Thyroid gland (tissue), 4 donors: ENCODE measurements at regions not wholly inside any gene's neighbourhood (a gene's known extent, or its start where the extent isn't known, plus 50 kb on each side); places are given as distances from the start of the nearest gene placed in this dataset.

Experiments
- DNase-seq, 2 donors: peaks; one replicate each; pipeline ENCODE4 v3.0.0-alpha.2; 2019
- H3K27ac ChIP-seq, 3 donors: fragments of 200-600 bp; sonication (generic); 1 replicate in 2 of 3; 2 replicates in 1 of 3; pipeline ENCODE4 v1.5.1; 2016 to 2019; ENCODE audit warnings: mild to moderate bottlenecking in 1 of 3, moderate library complexity in 1 of 3
- H3K27me3 ChIP-seq: fragments of 200-600 bp; sonication (generic); one replicate; pipeline ENCODE4 v1.5.1; 2019
- H3K36me3 ChIP-seq, 2 donors: fragments of 200-600 bp; sonication (generic); one replicate each; pipeline ENCODE4 v1.5.1; 2016 to 2019
- H3K4me1 ChIP-seq, 2 donors: fragments of 200-600 bp; sonication (generic); one replicate each; pipeline ENCODE4 v1.5.1; 2017 to 2019
- H3K4me3 ChIP-seq, 3 donors: fragments of 200-600 bp; sonication (generic); replicated peaks in 1 of 3; 1 replicate in 2 of 3; 2 replicates in 1 of 3; pipeline ENCODE4 v1.5.1; 2016; ENCODE audit warnings: mild to moderate bottlenecking in 1 of 3
- H3K9me3 ChIP-seq: fragments of 200-600 bp; sonication (generic); one replicate; pipeline ENCODE4 v1.5.1; 2017
- POLR2A ChIP-seq, 2 donors: fragments of 450-650 bp; IDR thresholded peaks; one replicate each; pipeline ENCODE4 v1.6.1; 2017; ENCODE audit warnings: antibody characterized with exemption in 2 of 2, mild to moderate bottlenecking in 2 of 2, moderate library complexity in 1 of 2
- WGBS, 2 donors: methylation state at CpG; one replicate each; pipeline ENCODE4 v1.1.5; 2017; 5-methylcytosine and 5-hydroxymethylcytosine counted together
- intact Hi-C: fragments of 100-400 bp; cut with DNase I; formaldehyde crosslinking; loops from one replicate; pipeline ENCODE4 v1.15.1; 2023
- TF ChIP-seq, protein P1 (sequence below), 6 experiments: fragments of 200-600 bp in 3 of 6; fragments of 450-650 bp in 3 of 6; sonication (generic) in 3 of 6; IDR thresholded peaks; one replicate each; pipeline ENCODE4 v1.5.1; 2016 to 2019; ENCODE audit warnings: antibody characterized with exemption in 6 of 6, mild to moderate bottlenecking in 2 of 6, inconsistent platforms in 1 of 6, moderate library complexity in 1 of 6

DNA sequence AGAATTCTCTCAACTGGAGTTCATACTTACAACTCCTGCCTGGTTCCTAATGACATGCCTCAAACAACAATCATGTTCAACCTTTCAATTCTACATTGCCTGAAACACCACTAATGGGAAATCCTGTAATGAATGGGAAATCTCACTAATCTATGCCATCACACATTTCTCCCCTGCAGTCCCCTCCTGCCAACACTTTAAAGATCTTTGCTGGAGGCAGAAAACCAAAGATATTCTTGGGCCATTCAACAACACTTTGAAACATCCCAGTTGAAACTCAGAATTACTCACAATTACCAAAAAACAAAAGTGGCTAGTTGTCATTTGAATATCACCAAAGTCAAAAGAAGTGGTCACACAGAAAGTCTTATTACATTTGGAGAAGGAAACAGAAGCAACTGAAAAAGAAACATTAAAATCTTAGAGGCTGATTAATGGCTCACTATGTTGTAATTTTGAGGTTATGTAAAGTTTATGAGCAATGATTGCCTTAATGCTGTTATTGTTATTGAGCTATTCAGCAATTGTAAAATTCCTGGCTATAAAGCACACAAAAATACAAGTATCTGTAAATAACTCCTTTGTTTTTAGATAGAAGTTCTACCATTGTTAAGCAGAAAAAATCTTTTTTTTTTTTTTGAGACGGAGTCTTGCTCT is 313.4 kb upstream of the SLC30A5 start:
- no peak overlapping the region for H3K27ac ChIP-seq
- H3K36me3 ChIP-seq, result no peaks in the 10 kb centered on the region
- no peaks in the 10 kb centered on the region for H3K9me3 ChIP-seq
- no peak for TF ChIP-seq POLR2A (IDR thresholded peaks at IDR 0.05)
- TF ChIP-seq, protein P1, sequence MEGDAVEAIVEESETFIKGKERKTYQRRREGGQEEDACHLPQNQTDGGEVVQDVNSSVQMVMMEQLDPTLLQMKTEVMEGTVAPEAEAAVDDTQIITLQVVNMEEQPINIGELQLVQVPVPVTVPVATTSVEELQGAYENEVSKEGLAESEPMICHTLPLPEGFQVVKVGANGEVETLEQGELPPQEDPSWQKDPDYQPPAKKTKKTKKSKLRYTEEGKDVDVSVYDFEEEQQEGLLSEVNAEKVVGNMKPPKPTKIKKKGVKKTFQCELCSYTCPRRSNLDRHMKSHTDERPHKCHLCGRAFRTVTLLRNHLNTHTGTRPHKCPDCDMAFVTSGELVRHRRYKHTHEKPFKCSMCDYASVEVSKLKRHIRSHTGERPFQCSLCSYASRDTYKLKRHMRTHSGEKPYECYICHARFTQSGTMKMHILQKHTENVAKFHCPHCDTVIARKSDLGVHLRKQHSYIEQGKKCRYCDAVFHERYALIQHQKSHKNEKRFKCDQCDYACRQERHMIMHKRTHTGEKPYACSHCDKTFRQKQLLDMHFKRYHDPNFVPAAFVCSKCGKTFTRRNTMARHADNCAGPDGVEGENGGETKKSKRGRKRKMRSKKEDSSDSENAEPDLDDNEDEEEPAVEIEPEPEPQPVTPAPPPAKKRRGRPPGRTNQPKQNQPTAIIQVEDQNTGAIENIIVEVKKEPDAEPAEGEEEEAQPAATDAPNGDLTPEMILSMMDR (IDR thresholded peaks at IDR 0.05), result no peak
- H3K4me3 ChIP-seq, result no peak overlapping the region
- DNase-seq, result no peak
- intact Hi-C loops, result no loop called here
- WGBS, 2 donors, result 80 to 91% methylated on average over 1 of the region's 1 CpG
- H3K4me1 ChIP-seq, result no peaks in the 10 kb centered on the region
- H3K27me3 ChIP-seq, result no peaks in the 10 kb centered on the region

DNA sequence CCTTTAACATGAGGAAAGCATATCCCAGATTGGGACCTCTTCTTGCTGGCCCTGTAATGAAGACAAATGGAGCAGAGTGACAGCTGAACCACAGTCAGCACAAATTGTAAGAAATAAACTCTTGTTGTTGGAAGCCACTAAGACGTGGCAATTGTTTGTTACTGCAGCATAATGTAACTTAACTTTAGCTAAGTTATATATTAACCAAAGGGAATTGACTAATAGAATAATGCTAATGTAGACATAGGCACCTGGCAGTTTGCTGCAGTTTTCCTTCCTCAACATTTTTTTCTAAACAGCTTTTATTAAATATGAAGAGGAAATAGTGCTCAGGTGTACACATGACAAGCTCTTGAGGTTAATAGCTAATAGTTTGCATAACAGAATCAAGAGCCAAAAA is 300.7 kb upstream of the SLC30A5 start:
- Histone ChIP-seq H3K4me1 (no peaks in the 10 kb centered on the region), H3K9me3 (no peaks in the 10 kb centered on the region), H3K27me3 (no peaks in the 10 kb centered on the region), H3K27ac (no peak overlapping the region), H3K4me3 (no peak overlapping the region), H3K36me3 (no peaks in the 10 kb centered on the region)
- no peak for TF ChIP-seq POLR2A (IDR thresholded peaks at IDR 0.05)
- TF ChIP-seq, protein P1 (IDR thresholded peaks at IDR 0.05), result no peak
- DNase-seq, result no peak
- intact Hi-C loops, result no loop called here
- whole genome bisulfite sequencing, 2 donors, result 94 to 96% methylated on average over 1 of the region's 1 CpG

- no peaks in the 10 kb centered on the region for H3K9me3 ChIP-seq
- H3K4me1 ChIP-seq, result no peaks in the 10 kb centered on the region
- 80 to 82% methylated on average over 4 of the region's 4 CpGs for WGBS, 2 donors
- TF ChIP-seq, protein P1 (IDR thresholded peaks at IDR 0.05), result no peak
- no peak for TF ChIP-seq POLR2A (IDR thresholded peaks at IDR 0.05)
- no peaks in the 10 kb centered on the region for H3K36me3 ChIP-seq
- no peak for DNase-seq
- intact Hi-C loops, result no loop called here
- H3K4me3 ChIP-seq, result no peak overlapping the region
- no peaks in the 10 kb centered on the region for H3K27me3 ChIP-seq
- H3K27ac ChIP-seq, result no peak overlapping the region
Observed at GRCh38 chr5:68793993-68794392, 299.8 kb upstream of the SLC30A5 start.

DNA sequence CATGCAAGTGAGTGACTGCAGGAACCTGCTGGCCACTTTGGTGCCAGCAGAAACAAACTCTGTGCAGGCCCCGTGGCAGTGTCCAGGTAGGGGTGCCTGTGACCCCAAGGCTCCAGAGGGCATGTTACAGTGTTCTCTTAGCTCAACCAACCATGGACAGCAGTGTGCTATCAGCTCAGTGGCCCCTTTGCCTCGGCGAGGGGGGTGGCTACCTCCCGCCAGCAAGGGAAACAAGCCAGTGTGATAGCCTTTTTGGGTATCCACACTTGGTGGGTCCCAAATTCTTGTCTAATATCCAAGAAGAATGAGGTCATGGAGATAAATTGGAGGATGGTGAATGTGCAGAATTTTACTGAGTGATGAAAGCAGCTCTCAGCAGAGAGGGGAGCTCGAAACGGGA is 298.6 kb upstream of the SLC30A5 start:
- TF ChIP-seq, protein P1 (IDR thresholded peaks at IDR 0.05), result no peak
- TF ChIP-seq POLR2A (IDR thresholded peaks at IDR 0.05), result no peak
- 74 to 82% methylated on average over 6 of the region's 6 CpGs for WGBS, 2 donors
- DNase-seq, result no peak
- intact Hi-C loops, result no loop called here
- Histone ChIP-seq H3K36me3 (no peaks in the 10 kb centered on the region), H3K4me3 (no peak overlapping the region), H3K27me3 (no peaks in the 10 kb centered on the region), H3K9me3 (no peaks in the 10 kb centered on the region), H3K27ac (no peak overlapping the region), H3K4me1 (no peaks in the 10 kb centered on the region)

DNA sequence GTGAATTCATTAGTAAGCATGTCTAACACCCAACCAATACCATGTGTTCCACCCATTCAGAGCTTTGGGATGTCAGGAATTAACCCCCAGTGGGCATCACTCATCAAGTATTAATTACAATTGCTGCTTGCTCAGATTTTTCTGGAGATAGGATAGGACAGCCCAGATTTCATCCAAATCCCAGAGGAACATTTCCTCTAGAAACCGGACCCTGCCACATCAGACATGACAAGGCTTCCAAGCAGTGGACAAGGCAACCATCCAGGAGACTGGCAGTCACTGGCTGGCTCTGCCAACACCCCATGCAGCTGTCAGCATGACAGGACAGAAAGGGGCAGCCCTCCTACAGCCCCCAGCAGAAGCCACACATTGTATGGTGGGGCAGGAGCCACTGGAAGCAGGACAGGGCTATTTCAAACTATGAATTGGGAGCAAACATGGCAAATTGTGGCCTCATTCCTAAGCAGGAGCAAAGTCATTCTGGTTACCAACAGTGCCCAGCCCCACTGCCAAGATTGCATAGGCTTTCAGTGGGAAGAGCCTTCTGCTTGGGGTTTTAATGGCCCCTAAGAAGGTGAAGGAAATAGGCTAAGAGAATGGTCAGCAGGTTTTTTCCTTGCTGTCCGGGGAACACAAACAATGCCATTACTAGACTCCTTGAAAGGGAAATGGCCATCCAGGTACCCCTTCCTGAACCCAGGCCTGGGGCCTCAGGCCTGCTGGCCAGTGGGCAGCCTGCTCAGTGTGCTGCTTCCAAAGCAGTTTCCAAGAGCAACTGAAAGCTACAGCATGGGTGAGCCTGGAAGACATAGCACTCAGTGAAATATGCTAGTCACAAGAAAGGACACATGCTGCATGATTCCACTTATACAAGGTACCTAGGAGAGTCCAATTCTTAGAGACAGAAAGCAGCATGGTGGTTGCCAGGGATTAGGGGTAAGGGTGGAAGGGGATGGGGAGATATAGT is 294.7 kb upstream of the SLC30A5 start:
- H3K4me1 ChIP-seq, result no peaks in the 10 kb centered on the region
- H3K9me3 ChIP-seq, result no peaks in the 10 kb centered on the region
- DNase-seq, result no peak
- 78 to 93% methylated on average over 2 of the region's 2 CpGs for WGBS, 2 donors
- TF ChIP-seq, protein P1 (IDR thresholded peaks at IDR 0.05), result no peak
- no peak for TF ChIP-seq POLR2A (IDR thresholded peaks at IDR 0.05)
- H3K27me3 ChIP-seq, result no peaks in the 10 kb centered on the region
- H3K27ac ChIP-seq, result no peak overlapping the region
- H3K4me3 ChIP-seq, result no peak overlapping the region
- intact Hi-C loops, result no loop called here
- no peaks in the 10 kb centered on the region for H3K36me3 ChIP-seq
